KBM-7 (cell line): ENCODE measurements at regions not wholly inside any gene's neighbourhood (a gene's known extent, or its start where the extent isn't known, plus 50 kb on each side); places are given as distances from the start of the nearest gene placed in this dataset.
A peak's percentile ranks its signal among the peaks of the same experiment; 100 is the strongest.
"Not testable (repeated sequence)": the region's sequence is repeated elsewhere in the genome, so short reads cannot be mapped to it uniquely, and the experiment has no call there.

Experiments
- DNase-seq: peaks from one replicate; pipeline ENCODE4 v3.0.0-alpha.2; 2015
- in situ Hi-C: fragments of 300-500 bp; cut with MboI; formaldehyde crosslinking; loops from 2 replicates; pipeline ENCODE4 v1.14.3; 2020; ENCODE audit warnings: low sequenced_read_pairs, low pct_unique_long_range_greater_than_20kb, mixed read lengths

DNA sequence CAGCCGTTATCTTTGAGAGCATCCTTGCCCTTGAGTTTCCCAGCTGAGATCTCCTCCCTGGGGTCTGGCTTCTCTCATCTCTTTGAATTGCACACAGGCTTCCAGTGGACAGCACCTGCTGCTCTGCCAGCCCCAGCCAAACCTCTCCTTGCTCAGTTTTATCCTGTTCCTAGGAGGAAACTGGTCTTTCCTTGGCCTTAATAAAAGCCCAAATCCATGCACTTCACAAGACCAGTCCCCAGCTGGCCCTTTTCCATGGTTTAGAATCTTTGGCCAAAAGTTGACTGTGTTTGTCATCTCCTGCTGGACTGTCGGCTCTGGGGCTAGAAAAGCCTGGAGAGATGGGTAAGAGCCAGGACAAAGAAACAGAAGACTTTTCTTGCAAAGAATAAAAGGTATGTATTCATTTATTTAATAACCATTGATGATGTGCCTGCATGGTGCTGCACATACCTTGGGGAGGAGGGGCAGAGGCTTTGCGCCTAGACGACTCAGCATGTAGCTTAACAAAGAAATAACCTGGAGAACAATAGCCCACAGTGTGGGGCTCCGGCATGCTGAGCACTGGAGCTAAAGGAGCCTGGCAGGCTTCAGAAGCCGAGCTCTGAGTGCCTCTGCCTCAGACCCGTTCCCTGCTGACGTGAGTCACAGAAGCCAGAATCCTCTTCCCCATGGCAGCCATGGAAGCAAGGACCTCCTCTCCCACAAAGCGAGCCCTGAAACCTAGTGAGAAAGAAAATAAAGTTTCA, 319.3 kb upstream of the B3GAT1 start:
- no peak for DNase-seq
- in situ Hi-C loops: no loop called here

DNA sequence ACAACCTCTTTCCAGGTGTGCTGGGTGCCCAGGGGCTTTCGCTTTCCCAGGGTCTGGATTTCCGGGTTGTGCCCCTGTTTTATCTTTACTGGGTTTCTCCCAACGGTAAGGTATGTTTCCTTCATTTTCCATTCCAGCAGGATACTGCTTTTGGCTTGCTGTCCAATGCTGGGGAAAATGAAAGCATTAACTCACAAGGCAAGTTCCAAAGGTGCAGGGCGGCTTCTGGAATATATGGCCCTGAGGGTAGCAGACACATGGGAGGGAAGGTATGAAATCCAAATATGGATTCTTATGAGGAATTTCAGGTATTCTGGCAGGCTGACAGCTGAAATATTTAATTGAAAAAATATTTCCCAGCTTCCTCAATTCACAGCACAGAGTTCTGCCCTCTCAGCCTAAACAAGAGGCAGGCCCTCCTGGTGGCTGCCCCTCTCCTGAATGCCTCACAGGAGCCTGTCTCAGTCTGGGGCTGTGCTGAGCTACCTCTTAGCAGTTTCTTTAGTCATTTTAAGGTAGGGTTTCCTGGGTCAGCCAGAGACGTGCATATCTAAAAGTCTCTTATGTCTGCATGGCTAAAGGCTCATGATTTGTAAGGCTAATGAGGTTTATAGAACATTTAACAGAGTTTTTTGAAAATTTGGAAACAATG, 318.6 kb upstream of the B3GAT1 start:
- DNase-seq: no peak
- in situ Hi-C loops: no loop called here

DNA sequence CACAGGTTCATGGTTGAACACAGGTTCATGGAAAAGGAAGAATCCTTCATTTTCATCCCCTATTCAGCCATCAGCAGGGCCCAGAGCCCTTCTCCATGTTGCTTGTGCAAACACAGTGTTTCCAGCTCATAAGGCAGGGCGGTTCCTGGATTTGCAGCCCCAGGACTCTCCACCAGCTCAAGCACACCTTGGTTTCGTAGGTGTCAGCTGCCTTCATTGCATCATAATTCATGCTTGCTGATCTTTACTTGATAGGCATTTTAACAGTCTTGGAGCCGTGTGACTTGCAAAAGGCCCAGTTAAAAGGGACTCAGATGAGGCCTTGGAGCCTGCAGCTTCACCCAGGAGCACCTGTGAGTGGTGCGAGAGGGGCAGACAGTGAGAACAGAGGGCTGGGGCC, 318.1 kb upstream of the B3GAT1 start:
- in situ Hi-C loops: no loop called here
- no peak for DNase-seq

DNA sequence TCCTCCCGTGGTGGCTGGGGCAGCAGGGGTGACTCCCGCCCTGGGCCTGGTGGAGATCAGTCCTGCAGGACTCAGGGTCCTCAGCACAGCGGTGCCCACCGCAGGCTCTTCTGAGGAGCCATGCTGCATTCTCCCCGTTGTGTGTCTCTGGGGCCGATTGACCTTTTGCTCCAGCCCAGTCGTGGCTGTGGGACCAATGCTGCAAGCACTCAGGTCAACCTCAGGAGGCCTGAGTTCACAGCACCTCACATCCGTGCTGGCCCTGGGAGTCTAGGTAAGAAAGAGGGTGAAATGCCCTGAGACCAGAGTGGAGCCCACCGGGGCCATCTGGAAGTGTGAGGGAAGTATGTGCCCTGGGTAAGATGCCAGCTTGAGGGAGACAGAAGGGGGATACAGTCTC, 316.1 kb upstream of the B3GAT1 start:
- in situ Hi-C loops: no loop called here
- no peak for DNase-seq

DNA sequence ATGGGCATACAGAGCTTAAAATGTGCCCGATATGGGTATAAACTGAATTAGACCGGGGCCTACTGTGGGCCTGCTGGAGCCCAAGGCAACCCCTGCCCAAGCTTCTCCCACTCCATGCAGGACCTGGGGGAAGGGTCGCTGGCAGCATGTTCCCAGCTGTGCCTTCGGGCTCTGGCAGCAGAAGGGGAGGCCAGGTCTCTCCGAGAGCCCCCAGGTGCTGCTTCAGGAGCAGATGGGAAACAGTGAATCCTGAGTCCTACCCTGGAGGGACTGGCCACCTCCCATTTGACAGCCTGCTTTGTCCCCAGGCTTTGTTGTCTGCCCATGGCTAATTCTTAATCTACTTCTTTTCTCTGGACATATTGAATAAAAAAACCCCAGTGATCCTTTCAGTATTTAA, 315.6 kb upstream of the B3GAT1 start:
- in situ Hi-C loops: no loop called here
- DNase-seq: no peak

DNA sequence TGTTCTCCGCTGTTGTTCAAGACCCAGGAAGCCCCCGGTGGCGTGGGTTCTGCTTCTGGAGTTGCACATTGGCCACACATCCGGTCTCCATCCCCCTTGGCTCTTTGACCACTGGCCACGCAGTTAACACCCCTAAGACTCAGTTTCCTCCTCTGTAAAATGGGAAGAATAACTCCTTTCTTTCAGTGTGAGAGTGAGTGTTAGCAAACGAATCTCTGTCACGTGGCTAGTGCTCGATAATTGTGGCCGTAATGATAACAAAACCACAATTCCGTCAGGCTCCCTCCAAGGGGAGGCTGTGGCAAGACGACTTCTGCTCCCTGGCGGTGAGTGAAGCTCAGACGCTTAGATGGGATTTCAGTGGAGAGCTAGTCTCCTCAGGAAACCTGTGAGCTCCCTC, 315.2 kb upstream of the B3GAT1 start:
- in situ Hi-C loops: no loop called here
- DNase-seq: peak; percentile 49

DNA sequence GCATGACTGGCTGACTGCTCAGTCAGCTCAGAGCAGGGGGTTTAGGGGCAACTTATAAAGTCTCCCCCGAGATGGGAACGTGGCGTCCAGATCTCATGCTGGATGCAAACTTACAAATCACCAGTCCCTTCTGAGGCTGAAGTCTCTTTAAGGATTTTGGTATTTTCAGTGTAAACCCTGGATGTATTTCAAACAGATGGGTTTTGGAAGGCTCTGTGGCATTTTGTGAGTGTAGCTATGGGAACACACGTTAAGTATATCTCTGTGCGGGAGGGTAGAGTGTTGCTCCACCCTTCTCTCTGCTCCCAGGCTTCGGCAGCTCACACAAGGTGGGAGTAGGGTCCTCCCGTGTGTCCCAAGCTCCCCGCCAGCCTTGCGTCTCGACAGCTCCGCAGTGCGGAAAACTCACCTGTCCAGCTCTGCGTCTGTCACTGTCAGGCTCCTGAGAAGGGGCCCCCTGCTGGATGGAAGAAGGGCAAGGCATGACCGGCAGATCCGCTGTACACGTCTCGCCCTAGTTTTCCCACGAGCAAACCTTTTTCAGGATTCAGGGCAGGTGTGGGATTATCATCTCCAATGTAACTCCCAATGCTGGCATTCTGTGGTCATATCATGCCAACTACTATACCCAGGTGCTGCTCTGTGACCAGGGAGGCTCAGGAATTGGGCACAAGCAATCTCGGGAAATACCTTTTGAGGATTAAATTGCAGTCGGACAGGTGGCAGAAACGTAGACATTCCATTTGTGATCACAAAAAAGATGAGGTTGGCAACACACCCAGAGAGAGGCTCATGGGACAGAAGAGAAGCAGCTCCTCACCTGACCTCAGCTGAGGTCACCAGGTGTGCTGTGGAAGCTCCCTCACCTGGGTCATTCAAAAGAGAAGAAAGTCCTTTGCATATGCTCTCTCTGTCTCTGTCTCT, 313.9 kb upstream of the B3GAT1 start:
- no peak for DNase-seq
- in situ Hi-C loops: no loop called here

DNA sequence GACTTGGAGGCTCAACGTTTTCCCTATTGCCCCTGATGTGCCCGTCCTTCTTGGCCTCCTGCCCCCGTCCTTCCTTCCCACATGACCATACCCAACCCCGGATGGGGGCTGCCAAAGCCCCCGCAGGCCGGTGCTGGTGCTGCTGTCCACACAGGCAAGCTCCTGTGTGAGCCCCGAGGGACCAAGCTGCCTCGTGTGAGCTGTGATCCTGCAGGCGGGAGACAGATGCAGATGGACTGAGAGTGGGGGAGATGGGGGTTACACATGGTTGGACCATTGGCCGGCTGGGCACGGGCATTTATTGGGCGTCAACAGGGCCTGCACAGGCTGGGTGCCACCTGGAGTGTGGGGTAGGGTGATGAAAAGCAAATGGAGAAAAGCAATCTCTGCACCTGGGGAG, 313.2 kb upstream of the B3GAT1 start:
- in situ Hi-C loops: no loop called here
- DNase-seq: no peak

DNA sequence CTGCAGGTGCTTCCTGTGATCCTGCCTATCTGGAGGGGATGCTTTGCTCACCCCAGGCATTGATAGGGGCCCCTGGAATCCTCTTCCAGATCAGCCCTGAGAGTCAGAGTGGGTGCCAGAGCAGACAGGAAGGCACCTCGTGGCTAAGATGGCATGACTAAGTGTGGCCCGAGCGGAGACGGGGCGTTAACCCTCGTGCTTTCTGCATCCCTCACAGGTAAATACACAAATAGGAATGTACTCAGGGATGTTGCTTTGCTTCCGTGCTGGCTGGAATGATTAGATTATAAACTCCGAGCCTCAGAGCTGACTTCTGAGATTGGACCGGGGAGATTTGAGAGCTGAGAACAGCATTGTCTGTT, 312.7 kb upstream of the B3GAT1 start:
- DNase-seq: no peak
- in situ Hi-C loops: no loop called here

DNA sequence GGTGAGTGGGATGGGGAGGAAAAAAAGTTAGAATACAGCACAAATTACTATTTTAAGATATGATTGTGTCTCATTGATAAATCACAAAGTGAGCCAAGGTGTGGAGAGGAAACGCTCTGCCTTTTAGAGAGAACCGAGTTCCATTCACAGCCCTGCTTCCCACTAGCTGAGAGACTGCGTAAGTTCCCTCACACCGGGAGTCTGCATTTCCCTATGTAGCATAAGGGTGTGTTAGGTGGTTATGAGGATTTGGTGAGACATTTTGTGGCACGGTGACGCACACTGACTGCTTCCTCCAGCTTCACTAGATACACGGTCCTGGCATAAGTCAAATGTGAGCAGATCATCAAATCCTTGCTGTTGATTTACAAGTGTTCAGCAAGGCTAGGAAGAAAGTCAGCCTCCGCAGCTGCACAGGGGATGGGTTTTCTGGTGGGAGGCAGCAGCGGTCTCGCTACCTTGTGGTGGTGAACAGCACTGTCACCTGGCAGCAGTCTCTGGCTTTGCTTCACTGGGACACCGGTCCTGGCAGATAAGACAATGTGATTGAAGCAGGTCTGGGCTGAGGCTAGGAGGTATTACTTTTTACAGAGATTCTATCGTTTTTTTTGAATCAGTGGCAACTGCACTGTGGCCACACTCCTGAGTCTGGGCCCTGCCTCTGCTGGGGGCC, 312.2 kb upstream of the B3GAT1 start:
- no peak for DNase-seq

DNA sequence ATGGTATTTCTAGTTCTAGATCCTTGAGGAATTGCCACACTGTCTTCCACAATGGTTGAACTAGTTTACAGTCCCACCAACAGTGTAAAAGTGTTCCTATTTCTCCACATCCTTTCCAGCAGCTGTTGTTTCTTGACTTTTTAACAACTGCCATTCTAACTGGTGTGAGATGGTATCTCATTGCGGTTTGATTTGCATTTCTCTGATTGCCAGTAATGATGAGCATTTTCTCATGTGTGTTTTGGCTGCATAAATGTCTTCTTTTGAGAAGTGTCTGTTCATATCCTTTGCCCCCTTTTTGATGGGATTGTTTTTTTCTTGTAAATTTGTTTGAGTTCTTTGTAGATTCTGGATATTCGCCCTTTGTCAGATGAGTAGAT, 308.6 kb upstream of the B3GAT1 start:
- in situ Hi-C loops, DNase-seq: not testable (repeated sequence)

More for the DNA sequence above, 312.2 kb upstream of the B3GAT1 start:
- in situ Hi-C loops: no loop called here

DNA sequence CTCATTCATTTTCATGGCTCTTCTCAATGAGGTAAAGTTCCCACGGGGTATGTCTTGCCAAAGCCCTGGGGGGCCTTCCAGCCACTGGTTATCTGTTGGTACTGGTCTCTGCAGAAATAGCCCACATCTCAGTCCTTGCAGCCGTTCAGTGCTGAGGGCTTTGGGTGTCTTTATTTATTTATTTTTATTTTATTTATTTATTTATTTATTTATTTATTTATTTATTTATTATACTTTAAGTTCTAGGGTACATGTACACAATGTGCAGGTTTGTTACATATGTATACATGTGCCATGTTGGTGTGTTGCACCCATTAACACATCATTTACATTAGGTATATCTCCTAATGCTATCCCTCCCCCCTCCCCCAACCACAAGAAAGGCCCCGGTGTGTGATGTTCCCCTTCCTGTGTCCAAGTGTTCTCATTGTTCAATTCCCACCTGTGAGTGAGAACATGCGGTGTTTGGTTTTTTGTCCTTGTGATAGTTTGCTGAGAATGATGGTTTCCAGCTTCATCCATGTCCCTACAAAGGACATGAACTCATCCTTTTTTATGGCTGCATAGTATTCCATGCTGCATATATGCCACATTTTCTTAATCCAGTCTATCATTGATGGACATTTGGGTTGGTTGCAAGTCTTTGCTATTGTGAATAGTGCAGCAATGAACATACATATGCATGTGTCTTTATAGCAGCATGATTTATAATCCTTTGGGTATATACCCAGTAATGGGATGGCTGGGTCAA, 308.1 kb upstream of the B3GAT1 start:
- DNase-seq, in situ Hi-C loops: not testable (repeated sequence)

DNA sequence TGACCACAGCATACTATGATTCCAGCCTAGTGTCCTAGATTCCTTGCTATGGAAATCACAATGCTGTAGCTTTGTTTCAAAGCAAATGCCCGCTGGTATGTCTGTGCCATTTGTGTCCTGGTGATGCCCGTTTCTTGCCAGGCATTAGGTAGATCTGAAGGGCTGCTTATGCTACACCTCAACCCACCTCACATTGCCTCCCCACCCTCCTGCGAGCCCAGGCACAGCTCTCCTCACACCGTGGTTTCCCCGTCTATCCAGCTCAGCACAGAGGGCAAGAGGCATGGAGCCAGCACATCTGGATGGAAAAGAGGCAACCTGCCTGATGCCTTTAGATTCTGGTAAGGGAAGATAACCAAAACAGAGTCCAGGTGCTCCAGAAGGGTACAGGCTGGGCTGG, 307.4 kb upstream of the B3GAT1 start:
- DNase-seq: no peak
- in situ Hi-C loops: no loop called here

DNA sequence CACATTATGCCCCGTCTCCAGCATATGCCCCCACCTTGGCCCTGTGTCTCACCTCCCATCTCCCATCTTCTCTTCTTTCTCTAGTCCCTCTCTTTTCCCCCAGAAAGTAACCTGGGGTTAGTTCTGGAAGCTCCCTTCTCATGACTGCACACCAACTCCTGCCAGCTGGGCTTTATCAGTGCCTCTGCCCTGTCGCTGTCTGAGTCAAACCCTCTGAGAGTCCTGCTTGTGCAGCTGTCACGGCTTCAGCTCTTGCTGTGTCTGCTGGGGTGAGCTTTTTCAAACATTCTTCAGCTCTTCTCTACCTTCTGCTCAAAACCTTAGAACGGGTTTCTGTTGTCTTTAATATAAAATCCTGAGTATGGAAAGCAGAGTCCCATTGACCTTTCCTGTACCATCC, 304.5 kb upstream of the B3GAT1 start:
- in situ Hi-C loops: no loop called here
- DNase-seq: no peak

DNA sequence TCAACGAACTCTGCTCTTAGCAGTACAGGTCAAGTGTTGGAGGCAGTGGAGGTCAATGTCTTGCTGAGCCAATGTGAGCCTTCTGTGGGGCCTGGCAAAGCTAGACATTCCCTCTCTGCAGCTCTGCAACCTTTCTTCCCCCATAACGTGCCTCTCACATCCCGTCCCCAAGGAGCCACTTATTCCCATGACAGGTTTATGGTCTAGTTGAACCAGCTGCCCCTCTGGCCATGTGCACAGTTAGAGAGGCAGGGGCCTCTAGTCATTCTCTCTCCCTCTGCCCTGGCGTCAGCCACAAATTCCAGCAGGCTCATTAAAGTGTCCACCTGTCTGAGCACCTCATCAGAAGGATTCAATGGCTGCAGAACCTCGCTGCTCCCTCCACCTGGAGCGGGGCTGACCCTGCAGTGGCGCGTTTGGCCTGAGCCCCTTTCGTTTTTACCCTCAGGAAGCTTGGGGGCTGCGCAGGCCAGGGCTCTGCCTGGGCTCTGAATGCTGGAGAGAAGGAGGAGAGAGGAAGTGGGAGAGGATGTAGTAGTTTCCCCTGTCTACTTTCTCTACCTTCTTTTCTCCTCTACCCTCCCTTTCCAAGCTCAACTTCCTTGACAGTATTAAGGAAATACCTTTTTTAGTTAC, 302.1 kb upstream of the B3GAT1 start:
- no peak for DNase-seq
- in situ Hi-C loops: no loop called here

DNA sequence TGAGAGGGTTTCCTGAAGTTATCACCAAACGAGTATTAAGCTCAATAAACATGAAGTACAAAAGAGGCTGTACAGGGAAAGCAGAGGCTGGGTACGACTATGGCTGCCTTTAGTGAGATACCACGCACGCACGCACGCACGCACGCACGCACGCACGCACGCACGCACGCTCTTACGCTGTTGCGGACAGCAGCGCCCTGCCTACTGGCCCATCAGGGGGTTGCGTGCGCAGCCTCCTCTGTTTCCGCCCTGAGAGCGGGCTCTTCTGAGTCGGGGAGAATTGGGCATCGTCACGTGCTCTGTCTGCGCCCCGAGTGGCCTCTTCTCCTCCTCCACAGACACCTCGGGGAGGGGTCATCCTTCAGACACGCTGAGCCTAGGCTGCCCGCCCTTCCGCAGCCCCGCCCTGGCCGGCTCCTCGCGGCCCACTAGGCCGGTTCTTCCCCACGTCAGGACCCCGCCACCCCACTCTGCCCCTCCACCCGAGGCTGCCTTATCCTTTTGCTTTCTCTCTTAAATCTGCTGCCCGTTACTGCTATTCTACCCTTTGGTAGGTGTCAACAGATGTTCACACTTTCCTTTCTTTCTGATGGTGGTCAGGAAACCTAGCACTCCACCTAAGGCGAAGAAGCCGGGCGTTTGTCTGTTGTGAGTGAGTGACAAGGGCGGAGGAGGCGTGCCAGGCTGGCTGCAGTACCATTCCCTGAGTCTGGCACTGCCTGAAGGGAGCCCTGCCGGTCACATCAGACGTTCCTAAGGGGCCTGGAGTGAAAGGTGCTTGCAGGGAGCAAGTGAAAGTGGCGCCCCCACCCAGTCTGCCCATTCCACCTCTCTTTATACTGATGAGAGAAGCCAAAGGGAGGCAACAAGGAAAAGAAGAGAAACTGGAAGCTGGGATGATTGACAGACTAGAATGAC, 300.4 kb upstream of the B3GAT1 start:
- in situ Hi-C loops: no loop called here
- DNase-seq: no peak

DNA sequence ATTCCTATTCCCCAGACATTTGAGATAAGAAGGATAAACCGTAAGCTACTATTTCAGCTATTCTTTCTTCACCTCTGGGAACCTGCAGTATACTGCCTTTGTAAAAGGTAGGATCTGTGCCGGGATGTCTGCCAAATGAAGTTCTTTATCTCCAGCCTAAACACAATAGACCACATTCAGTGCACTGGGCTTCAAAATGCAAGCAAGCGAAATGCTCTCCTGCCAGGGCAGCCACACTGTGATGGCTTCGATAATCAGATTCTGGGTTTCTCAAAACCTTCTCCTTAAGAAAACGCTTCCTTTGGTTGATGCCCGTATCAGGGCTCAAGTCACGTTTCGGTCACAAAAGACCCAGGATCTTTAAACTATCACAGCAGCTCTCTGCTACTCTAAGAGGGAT, 299.5 kb upstream of the B3GAT1 start:
- in situ Hi-C loops: no loop called here
- DNase-seq: no peak
